Common myeloid progenitor, CD34-positive (primary cell): ENCODE measurements at regions not wholly inside any gene's neighbourhood (a gene's known extent, or its start where the extent isn't known, plus 50 kb on each side); places are given as distances from the start of the nearest gene placed in this dataset.
"Not testable (repeated sequence)": the region's sequence is repeated elsewhere in the genome, so short reads cannot be mapped to it uniquely, and the experiment has no call there.

Experiments
- CTCF ChIA-PET: fragments of 350-600 bp; sonication (Branson Sonifier 250); formaldehyde crosslinking; loops from one replicate; lab custom pipeline; 2021; ENCODE audit warnings: antibody characterized with exemption; lab: Charles Lee
- POLR2A ChIA-PET: fragments of 350-600 bp; sonication (Branson Sonifier 250); formaldehyde crosslinking; loops from one replicate; lab custom pipeline; 2021; ENCODE audit warnings: antibody characterized with exemption; lab: Charles Lee
- DNase-seq, 3 donors: peaks; one replicate each; pipeline versions ENCODE4 v3.0.0 to v3.0.0-alpha.2; 2013
- H3K27ac ChIP-seq, 2 experiments: 1 replicate in 1 of 2; 2 replicates in 1 of 2; pipeline ENCODE4 v1.7.0; 2013; ENCODE audit warnings: inconsistent platforms in 2 of 2, low read length in 2 of 2, mild to moderate bottlenecking in 2 of 2, low read depth in 1 of 2, moderate library complexity in 1 of 2; ENCODE audit not compliant: severe bottlenecking in 2 of 2, insufficient read depth in 1 of 2, poor library complexity in 1 of 2
- H3K27me3 ChIP-seq, 5 experiments: replicated peaks in 2 of 5; 1 replicate in 3 of 5; 2 replicates in 2 of 5; pipeline versions ENCODE4 v1.6.1 to v1.7.0; 2013; ENCODE audit warnings: low read length in 4 of 5, mild to moderate bottlenecking in 2 of 5, moderate library complexity in 2 of 5, inconsistent platforms in 1 of 5; ENCODE audit not compliant: insufficient read depth in 5 of 5, control insufficient read depth in 4 of 5
- H3K36me3 ChIP-seq, 4 experiments: 1 replicate in 2 of 4; 2 replicates in 2 of 4; pipeline versions ENCODE4 v1.6.1 to v1.7.0; 2013; ENCODE audit warnings: low read length in 3 of 4, control low read depth in 1 of 4, mild to moderate bottlenecking in 1 of 4; ENCODE audit not compliant: control insufficient read depth in 4 of 4, insufficient read depth in 4 of 4
- H3K4me1 ChIP-seq, 4 experiments: 1 replicate in 3 of 4; 2 replicates in 1 of 4; pipeline versions ENCODE4 v1.6.1 to v1.7.1; 2013; ENCODE audit warnings: low read length in 3 of 4, mild to moderate bottlenecking in 3 of 4, control low read depth in 1 of 4, inconsistent platforms in 1 of 4, moderate library complexity in 1 of 4; ENCODE audit not compliant: control insufficient read depth in 4 of 4, insufficient read depth in 4 of 4; ENCODE audit errors: control extremely low read depth in 1 of 4
- H3K4me3 ChIP-seq, 7 experiments: 1 replicate in 4 of 7; 2 replicates in 3 of 7; pipeline versions ENCODE4 v1.5.1 to v1.7.0; 2013; ENCODE audit warnings: mild to moderate bottlenecking in 7 of 7, low read length in 6 of 7, moderate library complexity in 6 of 7, inconsistent platforms in 2 of 7, low read depth in 2 of 7, control low read depth in 1 of 7; ENCODE audit not compliant: insufficient read depth in 4 of 7, control insufficient read depth in 1 of 7; ENCODE audit errors: extremely low read depth in 1 of 7
- H3K9me3 ChIP-seq, 5 experiments: 1 replicate in 4 of 5; 2 replicates in 1 of 5; pipeline versions ENCODE4 v1.6.1 to v1.7.1; 2013; ENCODE audit warnings: low read length in 4 of 5, mild to moderate bottlenecking in 2 of 5, inconsistent platforms in 1 of 5, low read depth in 1 of 5, moderate library complexity in 1 of 5; ENCODE audit not compliant: control insufficient read depth in 4 of 5, insufficient read depth in 2 of 5; ENCODE audit errors: control extremely low read depth in 1 of 5
- WGBS: methylation state at CpG from one replicate; pipeline ENCODE4 v1.1.5; 2013; ENCODE audit not compliant: insufficient coverage; 5-methylcytosine and 5-hydroxymethylcytosine counted together

DNA sequence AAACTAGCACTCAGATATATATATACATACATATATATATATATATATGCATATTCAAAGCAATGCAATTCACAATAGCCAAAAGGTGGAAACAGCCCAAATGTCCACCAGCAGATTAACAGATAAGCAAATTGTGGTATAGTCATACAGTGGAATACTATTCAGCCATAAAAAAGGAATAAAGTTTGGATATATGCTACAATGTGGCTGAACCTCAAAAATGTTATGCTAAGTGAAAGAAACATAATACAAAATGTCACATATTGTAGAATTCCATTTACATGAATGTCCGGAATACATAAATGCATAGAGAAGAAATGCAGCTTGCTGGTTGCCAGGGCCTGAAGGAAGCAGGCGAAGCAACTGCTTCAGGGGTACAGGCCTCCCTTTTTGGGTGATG, 143.4 kb downstream of the ATPSCKMT start:
- Histone ChIP-seq H3K27ac (no peak overlapping the region), H3K4me1 (no peaks in the 10 kb centered on the region), H3K36me3 (no peaks in the 10 kb centered on the region), H3K9me3 (no peaks in the 10 kb centered on the region), H3K27me3 (peaks cover 0 to 2% (median 0%) of the 10 kb centered on the region in 5 experiments), H3K4me3 (no peak overlapping the region)
- no peak for DNase-seq
- 89% methylated on average over 1 of the region's 2 CpGs for WGBS
- CTCF ChIA-PET, result no interaction called here
- POLR2A ChIA-PET, result no interaction called here

DNA sequence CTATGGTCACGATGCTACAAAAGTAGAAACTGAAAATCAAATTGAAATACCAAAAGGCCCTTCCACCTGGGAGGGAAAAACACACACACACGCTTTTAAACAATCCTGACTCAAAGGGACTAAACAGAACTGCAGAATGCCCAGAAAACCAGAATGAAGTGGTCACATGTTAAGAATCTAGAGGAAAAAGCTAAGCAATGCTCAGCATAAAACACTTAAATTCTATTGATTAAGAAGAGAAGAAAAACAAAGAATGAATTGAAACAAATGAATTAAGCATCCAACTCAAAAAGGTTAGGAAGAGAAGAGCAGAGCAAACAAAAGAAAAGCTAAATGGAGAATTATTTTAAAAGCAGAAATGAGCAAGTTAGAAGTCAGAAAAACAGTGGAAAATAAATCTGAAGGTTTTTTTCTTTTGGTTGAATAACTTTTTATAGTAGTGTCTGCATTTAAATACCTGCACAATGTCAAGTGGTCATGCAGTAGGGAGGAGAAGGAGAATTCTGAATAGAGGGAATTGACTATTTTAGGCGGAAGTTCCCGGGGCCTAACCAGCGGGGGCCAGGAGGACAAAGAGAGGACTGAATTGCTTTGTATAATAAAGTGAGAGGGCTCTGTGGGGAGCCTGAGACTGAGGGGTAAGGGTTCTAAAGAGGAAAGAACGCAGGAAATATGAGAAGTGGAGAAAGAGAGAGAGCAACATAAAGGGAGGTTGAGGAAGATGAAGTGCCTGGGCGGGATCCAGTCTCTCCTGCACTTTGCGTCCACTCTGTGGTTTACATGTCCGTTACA, 146.8 kb downstream of the ATPSCKMT start:
- DNase-seq, result no peak
- H3K27me3 ChIP-seq, result peaks cover 0 to 2% (median 0%) of the 10 kb centered on the region in 5 experiments
- no peaks in the 10 kb centered on the region for H3K4me1 ChIP-seq
- CTCF ChIA-PET, result no interaction called here
- WGBS, result 54% methylated on average over 4 of the region's 9 CpGs
- H3K27ac ChIP-seq, result no peak overlapping the region
- POLR2A ChIA-PET, result no interaction called here
- H3K36me3 ChIP-seq, result no peaks in the 10 kb centered on the region
- no peak overlapping the region for H3K4me3 ChIP-seq
- H3K9me3 ChIP-seq, result peaks cover 0 to 3% (median 0%) of the 10 kb centered on the region in 5 experiments

DNA sequence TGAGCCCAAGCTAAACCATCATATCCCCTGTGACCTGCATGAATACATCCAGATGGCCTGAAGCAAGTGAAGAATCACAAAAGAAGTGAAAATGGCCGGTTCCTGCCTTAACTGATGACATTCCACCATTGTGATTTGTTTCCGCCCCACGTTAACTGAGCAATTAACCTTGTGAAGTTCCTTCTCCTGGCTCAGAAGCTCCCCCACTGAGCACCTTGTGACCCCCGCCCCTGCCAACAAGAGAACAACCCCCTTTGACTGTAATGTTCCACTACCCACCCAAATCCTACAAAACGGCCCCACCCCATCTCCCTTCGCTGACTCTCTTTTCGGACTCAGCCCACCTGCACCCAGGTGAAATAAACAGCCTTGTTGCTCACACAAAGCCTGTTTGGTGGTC, 147.5 kb downstream of the ATPSCKMT start:
- not testable (repeated sequence) for H3K27ac ChIP-seq

GRCh38 chr5:10099548-10099947, 150.1 kb downstream of the ATPSCKMT start:
- no peak overlapping the region for H3K4me3 ChIP-seq
- 89% methylated on average over 1 of the region's 2 CpGs for WGBS
- no peaks in the 10 kb centered on the region for H3K27me3 ChIP-seq
- no peaks in the 10 kb centered on the region for H3K36me3 ChIP-seq
- H3K27ac ChIP-seq, result no peak overlapping the region
- ChIA-PET POLR2A (no interaction called here), CTCF (no interaction called here)
- peaks cover 0 to 3% (median 0%) of the 10 kb centered on the region in 5 experiments for H3K9me3 ChIP-seq
- H3K4me1 ChIP-seq, result no peaks in the 10 kb centered on the region
- no peak for DNase-seq

More for the DNA sequence above, 147.5 kb downstream of the ATPSCKMT start:
- H3K9me3 ChIP-seq, DNase-seq, H3K4me3 ChIP-seq, H3K27me3 ChIP-seq, POLR2A ChIA-PET, H3K4me1 ChIP-seq, H3K36me3 ChIP-seq, CTCF ChIA-PET: not testable (repeated sequence)
- 100% methylated on average over 3 of the region's 7 CpGs for WGBS

GRCh38 chr5:10091701-10092100, 158.0 kb downstream of the ATPSCKMT start:
- Histone ChIP-seq H3K9me3 (peaks cover 0 to 8% (median 0%) of the 10 kb centered on the region in 5 experiments), H3K27me3 (no peaks in the 10 kb centered on the region), H3K27ac (no peak overlapping the region), H3K4me3 (no peak overlapping the region), H3K36me3 (no peaks in the 10 kb centered on the region), H3K4me1 (no peaks in the 10 kb centered on the region)
- 72% methylated on average over 4 of the region's 4 CpGs for WGBS
- POLR2A ChIA-PET, result no interaction called here
- CTCF ChIA-PET, result no interaction called here
- DNase-seq, result no peak

GRCh38 chr5:10090074-10090473, 159.6 kb downstream of the ATPSCKMT start:
- no peak overlapping the region for H3K4me3 ChIP-seq
- H3K9me3 ChIP-seq, result peaks cover 0 to 8% (median 0%) of the 10 kb centered on the region in 5 experiments
- ChIA-PET POLR2A (no interaction called here), CTCF (no interaction called here)
- no peak overlapping the region for H3K27ac ChIP-seq
- no peaks in the 10 kb centered on the region for H3K36me3 ChIP-seq
- DNase-seq, result no peak
- WGBS, result 88% methylated on average over 1 of the region's 2 CpGs
- H3K4me1 ChIP-seq, result no peaks in the 10 kb centered on the region
- H3K27me3 ChIP-seq, result no peaks in the 10 kb centered on the region

GRCh38 chr5:10085185-10085584, 164.5 kb downstream of the ATPSCKMT start:
- Histone ChIP-seq H3K27ac (no peak overlapping the region), H3K4me3 (no peak overlapping the region), H3K27me3 (no peaks in the 10 kb centered on the region), H3K36me3 (no peaks in the 10 kb centered on the region), H3K9me3 (peaks cover 0 to 8% (median 0%) of the 10 kb centered on the region in 5 experiments), H3K4me1 (no peaks in the 10 kb centered on the region)
- no peak for DNase-seq
- ChIA-PET POLR2A (no interaction called here), CTCF (no interaction called here)
- 100% methylated on average over 2 of the region's 5 CpGs for WGBS
